ENCODE measurements at regions not wholly inside any gene's neighbourhood (a gene's known extent, or its start where the extent isn't known, plus 50 kb on each side); places are given as distances from the start of the nearest gene placed in this dataset.

- TF ChIP-seq CTCF (IDR thresholded peaks at IDR 0.05; ENCODE audit: low read depth, low read length, poor library complexity, severe bottlenecking) (no peak), EZH2phosphoT487 (IDR thresholded peaks at IDR 0.05; ENCODE audit: borderline replicate concordance, low read length) (no peak)
These were observed 495.6 kb upstream of the CDH11 start for GRCh38 chr16:65617421-65617820.

Measured in DOHH2 (cell line).